Superior temporal gyrus (tissue), 1 donor: ENCODE measurements at regions not wholly inside any gene's neighbourhood (a gene's known extent, or its start where the extent isn't known, plus 50 kb on each side); places are given as distances from the start of the nearest gene placed in this dataset.

Experiments
- DNase-seq: peaks from one replicate; pipeline ENCODE4 v3.0.0-alpha.2; 2016; ENCODE audit errors: extremely low spot score

- DNase-seq: no peak
Observed at GRCh38 chr2:217339753-217340152, 479.9 kb upstream of the TNP1 start.

- DNase-seq: no peak
Observed at GRCh38 chr2:217338306-217338916, 478.5 kb upstream of the TNP1 start.

- no peak for DNase-seq
Observed at GRCh38 chr2:217337771-217338170, 477.9 kb upstream of the TNP1 start.

- DNase-seq: no peak
Observed at GRCh38 chr2:217336694-217337093, 476.8 kb upstream of the TNP1 start.

- no peak for DNase-seq
Observed at GRCh38 chr2:217335341-217335966, 475.6 kb upstream of the TNP1 start.

- no peak for DNase-seq
Observed at GRCh38 chr2:217334561-217334960, 474.7 kb upstream of the TNP1 start.

- no peak for DNase-seq
Observed at GRCh38 chr2:217332866-217333265, 473.0 kb upstream of the TNP1 start.

- no peak for DNase-seq
Observed at GRCh38 chr2:217332417-217332791, 472.5 kb upstream of the TNP1 start.

- DNase-seq: no peak
Observed at GRCh38 chr2:217331523-217332416, 471.9 kb upstream of the TNP1 start.

GRCh38 chr2:217330647-217331046, 470.8 kb upstream of the TNP1 start:
- no peak for DNase-seq

- no peak for DNase-seq
Observed at GRCh38 chr2:217329023-217329431, 469.2 kb upstream of the TNP1 start.

GRCh38 chr2:217328622-217328978, 468.7 kb upstream of the TNP1 start:
- no peak for DNase-seq

GRCh38 chr2:217327953-217328621, 468.2 kb upstream of the TNP1 start:
- no peak for DNase-seq

- DNase-seq: no peak
Observed at GRCh38 chr2:217326238-217327022, 466.6 kb upstream of the TNP1 start.

GRCh38 chr2:217325816-217326215, 466.0 kb upstream of the TNP1 start:
- no peak for DNase-seq

- no peak for DNase-seq
Observed at GRCh38 chr2:217325251-217325650, 465.4 kb upstream of the TNP1 start.

GRCh38 chr2:217316743-217317142, 456.9 kb upstream of the TNP1 start:
- no peak for DNase-seq

GRCh38 chr2:217314021-217314460, 454.2 kb upstream of the TNP1 start:
- DNase-seq: no peak

GRCh38 chr2:217313386-217313785, 453.5 kb upstream of the TNP1 start:
- DNase-seq: no peak

GRCh38 chr2:217309056-217309455, 449.2 kb upstream of the TNP1 start:
- no peak for DNase-seq

- no peak for DNase-seq
Observed at GRCh38 chr2:217307023-217307422, 447.2 kb upstream of the TNP1 start.

GRCh38 chr2:217305882-217306281, 446.0 kb upstream of the TNP1 start:
- no peak for DNase-seq
